ENCODE measurements at regions not wholly inside any gene's neighbourhood (a gene's known extent, or its start where the extent isn't known, plus 50 kb on each side); places are given as distances from the start of the nearest gene placed in this dataset.

DNA sequence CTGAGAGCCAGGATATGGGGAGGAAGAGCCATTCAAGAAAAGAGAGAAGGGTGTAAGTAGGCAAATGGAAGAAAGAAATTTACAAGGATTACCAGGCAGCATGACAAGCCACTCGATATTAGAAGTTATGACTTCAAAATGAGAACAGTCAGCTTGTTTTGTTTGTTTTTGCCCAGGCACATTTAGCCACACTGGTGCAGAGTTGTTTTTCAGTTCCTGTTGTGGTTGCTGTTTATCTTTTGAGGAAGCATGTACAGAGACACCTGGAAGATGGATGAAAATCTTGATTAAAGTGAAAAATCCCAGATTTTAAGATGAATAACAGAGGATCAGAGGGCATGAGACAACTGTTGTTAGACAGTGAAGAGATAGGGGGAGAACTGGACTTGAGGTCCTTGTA lies 199.1 kb downstream of the MTRR start:
- TF ChIP-seq POLR2AphosphoS5 (IDR thresholded peaks at IDR 0.05; ENCODE audit: insufficient read depth in 1 of 2, low read depth in 1 of 2) = no peak
- TF ChIP-seq, protein P1, sequence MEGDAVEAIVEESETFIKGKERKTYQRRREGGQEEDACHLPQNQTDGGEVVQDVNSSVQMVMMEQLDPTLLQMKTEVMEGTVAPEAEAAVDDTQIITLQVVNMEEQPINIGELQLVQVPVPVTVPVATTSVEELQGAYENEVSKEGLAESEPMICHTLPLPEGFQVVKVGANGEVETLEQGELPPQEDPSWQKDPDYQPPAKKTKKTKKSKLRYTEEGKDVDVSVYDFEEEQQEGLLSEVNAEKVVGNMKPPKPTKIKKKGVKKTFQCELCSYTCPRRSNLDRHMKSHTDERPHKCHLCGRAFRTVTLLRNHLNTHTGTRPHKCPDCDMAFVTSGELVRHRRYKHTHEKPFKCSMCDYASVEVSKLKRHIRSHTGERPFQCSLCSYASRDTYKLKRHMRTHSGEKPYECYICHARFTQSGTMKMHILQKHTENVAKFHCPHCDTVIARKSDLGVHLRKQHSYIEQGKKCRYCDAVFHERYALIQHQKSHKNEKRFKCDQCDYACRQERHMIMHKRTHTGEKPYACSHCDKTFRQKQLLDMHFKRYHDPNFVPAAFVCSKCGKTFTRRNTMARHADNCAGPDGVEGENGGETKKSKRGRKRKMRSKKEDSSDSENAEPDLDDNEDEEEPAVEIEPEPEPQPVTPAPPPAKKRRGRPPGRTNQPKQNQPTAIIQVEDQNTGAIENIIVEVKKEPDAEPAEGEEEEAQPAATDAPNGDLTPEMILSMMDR (IDR thresholded peaks at IDR 0.05) = no peak
